ENCODE measurements at regions not wholly inside any gene's neighbourhood (a gene's known extent, or its start where the extent isn't known, plus 50 kb on each side); places are given as distances from the start of the nearest gene placed in this dataset.

- Histone ChIP-seq H3K4me3 (ENCODE audit: insufficient read depth, low read length) (no peak overlapping the region), H3K9me3 (ENCODE audit: low read depth, low read length) (no peaks in the 10 kb centered on the region), H4K20me1 (ENCODE audit: insufficient read depth, low read length) (no peaks in the 10 kb centered on the region), H3K79me2 (ENCODE audit: insufficient read depth, low read length) (no peaks in the 10 kb centered on the region), H3K4me1 (ENCODE audit: insufficient read depth, low read length) (no peaks in the 10 kb centered on the region), H2AFZ (ENCODE audit: low read length) (no peak overlapping the region), H3K4me2 (ENCODE audit: insufficient read depth, low read length) (no peak overlapping the region), H3K36me3 (ENCODE audit: insufficient read depth, low read length) (no peaks in the 10 kb centered on the region), H3K27me3 (ENCODE audit: insufficient read depth, low read length) (no peaks in the 10 kb centered on the region), H3K27ac (ENCODE audit: low read depth, low read length) (no peak overlapping the region)
- no peak for DNase-seq (ENCODE audit: insufficient read length, low spot score, missing footprints)
- TF ChIP-seq, protein P1, sequence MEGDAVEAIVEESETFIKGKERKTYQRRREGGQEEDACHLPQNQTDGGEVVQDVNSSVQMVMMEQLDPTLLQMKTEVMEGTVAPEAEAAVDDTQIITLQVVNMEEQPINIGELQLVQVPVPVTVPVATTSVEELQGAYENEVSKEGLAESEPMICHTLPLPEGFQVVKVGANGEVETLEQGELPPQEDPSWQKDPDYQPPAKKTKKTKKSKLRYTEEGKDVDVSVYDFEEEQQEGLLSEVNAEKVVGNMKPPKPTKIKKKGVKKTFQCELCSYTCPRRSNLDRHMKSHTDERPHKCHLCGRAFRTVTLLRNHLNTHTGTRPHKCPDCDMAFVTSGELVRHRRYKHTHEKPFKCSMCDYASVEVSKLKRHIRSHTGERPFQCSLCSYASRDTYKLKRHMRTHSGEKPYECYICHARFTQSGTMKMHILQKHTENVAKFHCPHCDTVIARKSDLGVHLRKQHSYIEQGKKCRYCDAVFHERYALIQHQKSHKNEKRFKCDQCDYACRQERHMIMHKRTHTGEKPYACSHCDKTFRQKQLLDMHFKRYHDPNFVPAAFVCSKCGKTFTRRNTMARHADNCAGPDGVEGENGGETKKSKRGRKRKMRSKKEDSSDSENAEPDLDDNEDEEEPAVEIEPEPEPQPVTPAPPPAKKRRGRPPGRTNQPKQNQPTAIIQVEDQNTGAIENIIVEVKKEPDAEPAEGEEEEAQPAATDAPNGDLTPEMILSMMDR (IDR thresholded peaks at IDR 0.05; ENCODE audit: extremely low read depth, low read depth, low read length): peak; percentile 16
These were observed 304.8 kb upstream of the SORL1-AS1 start for GRCh38 chr11:121757480-121758125.

- H3K9me3 ChIP-seq (ENCODE audit: low read depth, low read length): no peaks in the 10 kb centered on the region
These were observed 303.1 kb upstream of the SORL1-AS1 start for GRCh38 chr11:121755906-121756305.

DNA sequence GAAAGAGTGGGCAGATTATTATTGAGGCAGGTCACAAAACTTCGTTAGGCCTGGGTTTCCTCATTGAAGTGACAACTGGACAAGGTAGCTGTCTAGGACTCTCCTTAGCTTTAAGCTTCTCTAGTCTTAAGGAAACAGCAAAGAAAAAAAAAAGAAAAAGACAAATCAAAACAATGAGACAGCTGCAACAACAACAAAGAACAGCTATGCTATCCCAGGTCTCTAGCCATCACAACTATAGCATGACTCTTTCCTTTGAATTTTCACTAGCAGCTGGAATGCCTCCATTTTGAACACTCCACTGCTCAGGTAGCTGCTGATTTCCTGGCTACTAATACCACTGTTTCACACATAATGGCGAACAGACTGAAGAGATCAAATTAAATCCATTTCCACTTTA lies 302.4 kb upstream of the SORL1-AS1 start:
- H3K4me3 ChIP-seq (ENCODE audit: insufficient read depth, low read length): no peak overlapping the region
- no peak overlapping the region for H3K4me2 ChIP-seq (ENCODE audit: insufficient read depth, low read length)
- H3K9me3 ChIP-seq (ENCODE audit: low read depth, low read length): no peaks in the 10 kb centered on the region
- no peaks in the 10 kb centered on the region for H3K36me3 ChIP-seq (ENCODE audit: insufficient read depth, low read length)
- no peaks in the 10 kb centered on the region for H3K27me3 ChIP-seq (ENCODE audit: insufficient read depth, low read length)
- no peaks in the 10 kb centered on the region for H4K20me1 ChIP-seq (ENCODE audit: insufficient read depth, low read length)
- no peak overlapping the region for H3K27ac ChIP-seq (ENCODE audit: low read depth, low read length)
- TF ChIP-seq, protein P1 (IDR thresholded peaks at IDR 0.05; ENCODE audit: extremely low read depth, low read depth, low read length): no peak
- DNase-seq (ENCODE audit: insufficient read length, low spot score, missing footprints): no peak
- H3K4me1 ChIP-seq (ENCODE audit: insufficient read depth, low read length): no peaks in the 10 kb centered on the region
- no peak overlapping the region for H2AFZ ChIP-seq (ENCODE audit: low read length)
- H3K79me2 ChIP-seq (ENCODE audit: insufficient read depth, low read length): no peaks in the 10 kb centered on the region

More at GRCh38 chr11:121755906-121756305, 303.1 kb upstream of the SORL1-AS1 start:
- DNase-seq (ENCODE audit: insufficient read length, low spot score, missing footprints): no peak
- H3K4me3 ChIP-seq (ENCODE audit: insufficient read depth, low read length): no peak overlapping the region
- TF ChIP-seq, protein P1 (IDR thresholded peaks at IDR 0.05; ENCODE audit: extremely low read depth, low read depth, low read length): no peak
- H4K20me1 ChIP-seq (ENCODE audit: insufficient read depth, low read length): no peaks in the 10 kb centered on the region
- no peaks in the 10 kb centered on the region for H3K27me3 ChIP-seq (ENCODE audit: insufficient read depth, low read length)
- H3K79me2 ChIP-seq (ENCODE audit: insufficient read depth, low read length): no peaks in the 10 kb centered on the region
- no peak overlapping the region for H3K4me2 ChIP-seq (ENCODE audit: insufficient read depth, low read length)
- H3K4me1 ChIP-seq (ENCODE audit: insufficient read depth, low read length): no peaks in the 10 kb centered on the region
- H2AFZ ChIP-seq (ENCODE audit: low read length): no peak overlapping the region
- H3K27ac ChIP-seq (ENCODE audit: low read depth, low read length): no peak overlapping the region
- no peaks in the 10 kb centered on the region for H3K36me3 ChIP-seq (ENCODE audit: insufficient read depth, low read length)

GRCh38 chr11:121754598-121754997 lies 301.8 kb upstream of the SORL1-AS1 start:
- H3K4me3 ChIP-seq (ENCODE audit: insufficient read depth, low read length): no peak overlapping the region
- no peak overlapping the region for H3K4me2 ChIP-seq (ENCODE audit: insufficient read depth, low read length)
- no peaks in the 10 kb centered on the region for H3K79me2 ChIP-seq (ENCODE audit: insufficient read depth, low read length)
- H3K4me1 ChIP-seq (ENCODE audit: insufficient read depth, low read length): no peaks in the 10 kb centered on the region
- H3K9me3 ChIP-seq (ENCODE audit: low read depth, low read length): no peaks in the 10 kb centered on the region
- H3K36me3 ChIP-seq (ENCODE audit: insufficient read depth, low read length): no peaks in the 10 kb centered on the region
- no peaks in the 10 kb centered on the region for H3K27me3 ChIP-seq (ENCODE audit: insufficient read depth, low read length)
- no peaks in the 10 kb centered on the region for H4K20me1 ChIP-seq (ENCODE audit: insufficient read depth, low read length)
- no peak overlapping the region for H3K27ac ChIP-seq (ENCODE audit: low read depth, low read length)
- TF ChIP-seq, protein P1 (IDR thresholded peaks at IDR 0.05; ENCODE audit: extremely low read depth, low read depth, low read length): no peak
- DNase-seq (ENCODE audit: insufficient read length, low spot score, missing footprints): no peak
- no peak overlapping the region for H2AFZ ChIP-seq (ENCODE audit: low read length)
